Skin epidermis (tissue), 12 donors: ENCODE measurements at regions not wholly inside any gene's neighbourhood (a gene's known extent, or its start where the extent isn't known, plus 50 kb on each side); places are given as distances from the start of the nearest gene placed in this dataset.

Source experiments
- H3K27ac ChIP-seq, 21 experiments: fragments of 200-600 bp; sonication (generic) in 11 of 21; one replicate each; pipeline ENCODE4 v1.5.0; 2020; ENCODE audit warnings: mild to moderate bottlenecking in 3 of 21, inconsistent platforms in 2 of 21, moderate library complexity in 2 of 21
- H3K4me3 ChIP-seq, 7 experiments: fragments of 200-600 bp; sonication (generic) in 2 of 7; one replicate each; pipeline ENCODE4 v1.5.0; 2020; ENCODE audit warnings: inconsistent platforms in 2 of 7, mild to moderate bottlenecking in 2 of 7, moderate library complexity in 1 of 7

DNA sequence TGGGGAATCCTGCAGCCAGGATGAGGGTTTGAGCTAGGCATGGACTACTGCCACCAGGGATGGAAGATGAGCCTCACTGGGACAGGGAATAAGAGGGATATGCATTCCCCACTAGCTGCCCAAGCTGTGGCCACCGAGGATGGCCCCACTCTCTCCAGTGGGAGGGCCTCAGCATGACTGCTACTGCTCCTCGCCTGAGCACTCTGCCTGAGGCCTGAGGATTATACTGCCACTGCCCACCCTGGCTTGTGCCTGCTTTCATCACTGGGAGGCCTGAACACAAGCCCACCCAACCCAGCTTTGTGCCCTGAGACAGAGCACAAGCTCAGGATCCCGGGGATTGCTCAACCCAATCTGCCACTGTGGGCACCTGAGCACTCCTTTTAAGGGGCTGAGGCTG lies 425.6 kb downstream of the RASEF start:
- H3K4me3 ChIP-seq = no peak overlapping the region

DNA sequence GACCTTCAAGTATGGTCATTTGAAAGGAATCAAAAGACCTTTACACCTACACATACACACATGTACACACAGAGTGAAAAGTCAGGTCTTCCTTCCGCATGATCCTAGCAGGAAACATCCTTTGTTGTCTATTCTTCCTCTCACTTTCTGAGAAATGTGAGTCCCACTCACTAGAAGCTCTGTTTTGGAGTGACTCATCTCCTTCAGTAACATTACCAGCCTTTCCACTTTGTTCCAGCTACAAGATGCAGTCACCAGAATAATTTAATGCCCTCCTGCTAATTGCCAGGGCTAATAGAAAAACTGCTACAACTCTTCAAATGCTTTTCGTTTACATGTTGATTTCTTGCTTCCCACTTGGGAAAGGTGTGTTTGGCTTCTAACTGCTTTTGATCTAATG lies 417.3 kb downstream of the RASEF start:
- Histone ChIP-seq H3K27ac (no peak overlapping the region), H3K4me3 (no peak overlapping the region)

More for the DNA sequence above, 425.6 kb downstream of the RASEF start:
- no peak overlapping the region for H3K27ac ChIP-seq

DNA sequence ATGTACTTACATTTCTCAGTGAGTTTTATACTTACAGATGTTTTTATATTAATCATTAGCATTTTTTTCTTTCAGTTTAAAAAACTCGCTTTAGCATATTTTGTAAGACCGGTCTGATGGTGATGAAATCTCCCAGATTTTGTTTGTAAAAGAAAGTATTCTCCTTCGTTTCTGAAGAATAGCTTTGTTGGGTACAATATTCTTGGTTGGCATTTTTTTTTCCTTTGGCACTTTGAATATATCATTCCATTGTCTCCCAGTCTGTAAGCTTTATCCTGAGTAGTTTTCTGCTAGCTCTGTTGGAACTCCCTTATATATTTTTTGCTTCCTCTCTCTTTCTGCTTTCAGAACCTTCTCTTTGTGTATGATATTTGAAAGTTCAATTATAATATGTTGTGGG lies 412.6 kb downstream of the RASEF start:
- H3K27ac ChIP-seq = no peak overlapping the region
- H3K4me3 ChIP-seq = no peak overlapping the region

DNA sequence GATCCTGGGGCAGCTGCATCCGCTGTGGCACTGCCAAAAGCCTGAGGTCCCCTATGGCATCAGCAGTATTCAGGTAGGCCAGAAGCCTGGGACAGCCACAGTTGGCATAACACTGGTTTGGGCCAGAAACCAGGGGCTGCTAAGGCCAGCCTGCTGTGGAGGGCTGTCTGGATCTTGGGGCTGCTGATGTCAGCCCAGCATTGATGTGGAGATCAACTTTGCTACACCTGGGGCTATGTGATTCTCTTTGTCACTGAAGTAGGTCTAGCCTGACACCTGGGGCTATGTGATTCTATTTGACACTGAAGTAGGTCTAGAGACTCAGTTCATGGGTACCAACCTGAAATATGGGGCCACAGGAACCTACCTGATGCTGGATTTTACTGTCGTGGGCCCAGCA lies 411.5 kb downstream of the RASEF start:
- H3K4me3 ChIP-seq = no peak overlapping the region
- H3K27ac ChIP-seq = no peak overlapping the region

DNA sequence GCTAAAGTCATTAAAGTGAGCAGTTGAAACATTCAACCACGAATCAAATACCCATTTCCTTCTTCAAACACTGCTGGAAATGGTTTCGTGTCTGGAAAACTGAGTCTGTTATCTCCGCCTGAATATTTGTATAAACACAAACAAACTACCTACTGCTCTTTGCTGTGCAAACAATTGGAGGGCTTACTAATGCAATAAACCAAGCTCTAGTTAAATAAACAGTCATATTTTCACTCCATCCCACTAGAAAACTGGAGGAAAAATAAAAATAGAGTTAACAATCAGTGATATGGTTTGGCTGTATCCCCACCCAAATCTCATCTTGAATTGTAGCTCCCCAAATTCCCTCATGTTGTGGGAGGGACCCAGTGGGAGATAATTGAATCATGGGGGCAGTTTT lies 397.6 kb downstream of the RASEF start:
- Histone ChIP-seq H3K4me3 (no peak overlapping the region), H3K27ac (no peak overlapping the region)

DNA sequence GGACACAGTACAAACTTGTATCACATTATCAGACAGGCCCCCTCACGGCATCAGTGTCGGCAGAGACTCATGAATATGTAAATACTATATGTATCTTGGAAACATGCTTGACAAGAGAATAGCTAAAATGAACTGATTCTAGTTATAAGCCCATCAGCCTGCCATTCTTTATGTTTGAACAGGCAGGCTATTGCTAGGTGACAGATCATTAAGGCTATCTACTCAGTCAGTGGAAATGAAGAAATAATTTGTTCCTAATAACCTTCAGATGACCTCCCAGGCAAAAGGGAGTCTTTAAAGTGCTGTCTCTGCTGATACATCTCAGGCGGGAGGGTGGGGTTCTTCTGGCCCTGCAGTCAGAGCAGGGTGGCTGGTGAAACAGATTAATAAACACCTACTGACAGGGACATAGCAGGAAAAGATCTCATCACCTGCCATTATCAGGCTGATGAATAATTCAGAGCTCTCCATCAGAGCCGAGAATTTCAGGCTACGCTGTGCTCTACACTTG lies 394.2 kb downstream of the RASEF start:
- no peak overlapping the region for H3K27ac ChIP-seq

DNA sequence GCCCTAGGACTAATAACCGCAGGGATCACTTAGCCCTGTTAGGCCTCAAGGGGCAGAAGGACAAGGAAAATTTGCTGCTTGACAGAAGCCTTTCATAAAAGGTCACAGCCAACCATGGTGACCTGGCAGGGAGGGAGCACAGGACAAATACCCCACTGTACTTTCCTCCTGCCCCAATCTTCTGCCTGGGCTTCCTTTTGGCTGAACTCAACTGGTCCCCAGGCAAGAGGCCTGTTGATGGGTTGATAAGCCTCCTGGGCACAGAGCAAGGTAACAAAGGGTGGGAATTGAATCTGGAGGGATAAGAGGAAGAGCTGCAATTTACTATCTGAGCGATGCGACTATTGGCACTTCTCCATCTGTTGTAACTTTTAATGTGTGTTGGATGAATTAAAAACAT lies 392.9 kb downstream of the RASEF start:
- H3K27ac ChIP-seq = no peak overlapping the region
- H3K4me3 ChIP-seq = no peak overlapping the region

More for the DNA sequence above, 394.2 kb downstream of the RASEF start:
- H3K4me3 ChIP-seq = no peak overlapping the region

DNA sequence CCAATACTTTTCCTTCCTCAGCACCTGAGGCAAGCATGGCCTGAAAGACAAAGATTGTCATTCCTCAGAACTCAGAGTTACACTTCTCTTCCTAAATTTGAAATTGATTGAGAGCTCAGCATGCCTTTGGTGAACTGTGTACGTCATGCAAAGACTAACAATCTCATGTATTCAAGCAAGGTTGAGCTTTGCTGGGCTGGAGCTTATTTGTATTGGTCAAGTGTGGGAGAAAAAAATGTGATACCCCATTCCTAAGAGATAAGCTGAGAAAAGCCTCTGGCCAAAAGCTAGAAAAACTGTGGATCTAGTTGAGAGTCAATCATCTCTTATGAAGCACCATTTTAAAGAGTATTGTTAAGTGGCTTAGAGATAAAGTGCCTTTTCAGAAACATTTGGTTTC lies 392.2 kb downstream of the RASEF start:
- no peak overlapping the region for H3K27ac ChIP-seq
- no peak overlapping the region for H3K4me3 ChIP-seq

DNA sequence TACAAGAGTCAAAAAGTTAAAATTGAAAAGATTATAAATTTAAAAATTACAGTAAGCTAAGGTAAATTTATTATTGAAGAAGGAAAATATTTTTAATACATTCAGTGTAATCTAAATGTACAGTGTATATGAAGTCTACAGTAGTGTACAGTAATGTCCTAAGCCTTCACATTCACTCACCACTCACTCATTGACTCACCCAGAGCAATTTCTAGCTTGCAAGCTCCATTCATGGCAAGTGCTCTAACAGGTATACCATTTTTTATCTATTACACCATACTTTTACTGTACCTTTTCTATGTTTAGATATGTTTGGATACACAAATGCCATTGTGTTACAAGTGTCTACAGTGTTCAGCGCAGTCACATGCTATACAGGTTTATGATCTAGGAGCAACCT lies 389.7 kb downstream of the RASEF start:
- Histone ChIP-seq H3K4me3 (no peak overlapping the region), H3K27ac (no peak overlapping the region)

DNA sequence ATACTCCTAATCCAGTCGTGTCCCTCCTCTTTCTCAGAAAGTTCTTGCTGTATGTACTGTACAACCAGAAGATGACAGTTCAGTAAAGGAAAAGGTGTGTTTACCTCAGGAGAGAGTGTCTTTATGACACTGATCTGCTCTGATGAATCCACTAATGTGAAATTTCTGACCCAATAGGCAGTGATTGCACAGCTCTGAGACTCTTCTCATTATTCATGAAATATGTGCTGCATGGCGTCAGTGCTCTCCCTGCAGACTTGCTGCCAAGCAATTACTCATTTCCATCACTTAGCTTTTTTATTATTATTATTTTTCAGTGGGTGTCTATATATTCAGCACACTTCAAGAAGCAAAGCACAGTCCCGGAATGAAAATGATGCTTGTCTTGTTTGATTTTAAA lies 389.0 kb downstream of the RASEF start:
- Histone ChIP-seq H3K4me3 (no peak overlapping the region), H3K27ac (no peak overlapping the region)

DNA sequence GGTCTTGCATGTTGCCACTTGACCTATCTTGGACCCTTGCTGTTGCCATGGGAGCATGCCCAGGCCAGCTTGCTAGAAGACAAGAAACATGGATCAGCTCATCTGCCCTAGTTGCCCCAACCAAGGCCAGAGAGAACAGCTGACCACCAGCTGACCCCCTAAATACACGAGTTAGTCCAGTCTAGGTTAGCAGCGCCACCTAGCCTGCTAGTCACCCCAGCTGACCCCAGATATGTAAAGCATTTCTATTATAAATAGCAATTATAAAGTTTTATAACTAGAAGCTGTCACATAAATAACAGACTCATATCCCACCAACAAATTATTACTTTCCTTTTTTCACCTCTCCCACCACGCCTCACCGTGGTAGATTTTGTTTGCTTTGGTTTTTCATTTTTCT lies 387.8 kb downstream of the RASEF start:
- Histone ChIP-seq H3K27ac (no peak overlapping the region), H3K4me3 (no peak overlapping the region)

DNA sequence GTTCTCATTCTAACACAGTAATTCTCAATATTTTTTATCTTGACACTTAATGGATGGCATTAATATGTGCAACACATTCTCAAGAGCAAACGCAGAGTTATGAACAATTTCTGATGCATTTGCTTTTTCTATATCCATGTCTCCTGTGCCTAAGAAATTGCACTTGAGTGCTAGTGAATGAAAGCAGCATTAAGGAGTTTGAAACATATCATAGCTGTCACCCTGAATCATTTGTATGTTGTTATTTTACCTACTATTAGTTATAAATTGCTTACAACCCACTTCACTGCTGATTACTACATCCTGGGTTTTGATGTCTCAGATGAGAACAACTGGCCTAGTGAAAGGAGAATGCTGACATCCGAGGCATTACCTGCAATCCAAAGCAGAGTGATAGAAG lies 387.3 kb downstream of the RASEF start:
- Histone ChIP-seq H3K4me3 (no peak overlapping the region), H3K27ac (no peak overlapping the region)

DNA sequence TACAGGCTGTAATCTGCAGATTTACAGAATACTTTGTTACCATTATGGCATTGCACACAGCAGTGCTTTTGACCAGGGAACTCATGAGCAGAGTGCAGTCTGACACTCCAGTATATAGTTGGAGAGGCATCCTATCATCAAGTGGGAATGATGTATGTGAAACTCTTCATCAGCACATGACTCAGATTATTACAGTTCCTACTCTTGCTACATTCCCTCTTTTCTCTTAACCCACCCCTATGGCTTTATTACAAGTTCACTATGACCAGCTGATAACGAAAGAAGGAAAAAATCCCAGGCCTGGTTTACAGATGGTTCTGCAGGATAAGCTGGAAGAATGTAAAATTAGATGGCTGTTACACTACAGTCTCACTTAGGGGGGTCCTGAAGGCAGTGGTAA lies 385.9 kb downstream of the RASEF start:
- Histone ChIP-seq H3K4me3 (no peak overlapping the region), H3K27ac (no peak overlapping the region)

DNA sequence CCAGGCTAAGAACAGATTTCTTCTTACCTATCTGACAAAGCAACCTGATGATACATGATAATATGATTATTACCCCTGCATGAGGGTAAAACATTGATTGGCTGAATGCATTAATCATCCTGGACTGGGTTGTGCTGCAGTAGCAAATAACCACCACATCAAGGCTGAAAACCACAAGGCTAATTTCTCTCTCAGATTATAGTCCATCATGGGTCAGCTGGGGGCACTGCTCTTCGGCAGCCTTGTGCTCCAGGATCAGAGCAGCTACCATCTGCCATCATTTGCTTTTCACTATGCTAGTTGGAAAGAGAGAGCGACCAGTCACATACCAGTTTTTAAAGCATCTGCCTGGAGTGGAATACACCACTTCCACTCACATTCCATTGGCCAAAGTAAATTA lies 383.5 kb downstream of the RASEF start:
- no peak overlapping the region for H3K27ac ChIP-seq
- H3K4me3 ChIP-seq = no peak overlapping the region

DNA sequence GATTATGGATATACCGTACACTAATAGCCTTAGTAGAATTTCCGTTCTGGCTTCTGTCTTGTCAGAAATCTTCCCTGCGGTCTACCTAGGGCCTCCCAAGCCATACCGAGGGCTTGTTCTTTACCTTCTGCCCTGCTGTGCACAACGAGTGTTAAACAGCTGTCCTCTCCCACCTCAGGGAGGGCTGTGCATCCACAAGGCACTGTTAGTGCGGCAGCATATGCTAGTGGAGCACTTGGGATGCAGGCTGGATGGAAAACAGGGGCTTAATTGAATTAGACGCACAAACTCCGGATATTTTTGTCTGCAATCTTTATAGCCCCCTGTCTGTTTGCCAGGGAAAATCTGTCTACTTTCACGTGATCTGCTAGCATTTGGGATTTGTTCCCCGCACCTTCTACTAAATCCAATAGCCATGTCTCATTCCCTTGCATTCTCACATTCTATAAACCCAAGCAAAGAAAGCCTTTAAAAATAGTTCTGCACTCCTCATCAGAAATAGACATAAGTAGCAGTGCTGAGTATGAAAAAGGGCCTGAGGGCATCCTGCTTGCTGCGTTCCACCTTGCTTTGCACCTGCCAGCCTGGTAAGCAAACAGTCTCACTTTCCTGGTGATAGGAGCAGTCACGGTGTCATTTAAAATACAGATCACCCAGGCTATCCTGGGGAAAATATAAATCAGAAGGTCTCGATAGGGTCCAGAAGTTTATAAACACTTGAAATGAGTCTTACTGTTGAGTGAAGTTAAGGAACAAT lies 382.6 kb downstream of the RASEF start:
- no peak overlapping the region for H3K27ac ChIP-seq
- H3K4me3 ChIP-seq = no peak overlapping the region

DNA sequence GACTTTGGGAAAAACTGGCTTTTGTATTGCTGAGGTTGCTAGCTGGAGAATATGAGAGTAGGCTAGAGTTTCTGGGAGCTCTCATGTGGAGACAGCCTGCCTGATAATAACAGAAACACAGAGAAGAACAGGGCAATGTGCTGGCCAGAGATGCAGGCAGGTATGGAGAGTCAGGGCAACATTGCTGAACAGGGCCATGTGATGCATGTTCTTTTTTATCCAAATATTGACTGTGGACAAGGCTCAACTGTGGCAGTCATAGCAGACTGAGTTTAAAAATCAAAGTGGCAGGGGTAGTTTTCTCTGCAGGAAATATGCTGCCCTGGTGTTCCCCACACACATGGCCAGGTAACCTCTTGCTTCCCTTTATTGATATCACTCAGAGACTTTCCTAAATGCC lies 381.1 kb downstream of the RASEF start:
- H3K4me3 ChIP-seq = no peak overlapping the region
- H3K27ac ChIP-seq = no peak overlapping the region

DNA sequence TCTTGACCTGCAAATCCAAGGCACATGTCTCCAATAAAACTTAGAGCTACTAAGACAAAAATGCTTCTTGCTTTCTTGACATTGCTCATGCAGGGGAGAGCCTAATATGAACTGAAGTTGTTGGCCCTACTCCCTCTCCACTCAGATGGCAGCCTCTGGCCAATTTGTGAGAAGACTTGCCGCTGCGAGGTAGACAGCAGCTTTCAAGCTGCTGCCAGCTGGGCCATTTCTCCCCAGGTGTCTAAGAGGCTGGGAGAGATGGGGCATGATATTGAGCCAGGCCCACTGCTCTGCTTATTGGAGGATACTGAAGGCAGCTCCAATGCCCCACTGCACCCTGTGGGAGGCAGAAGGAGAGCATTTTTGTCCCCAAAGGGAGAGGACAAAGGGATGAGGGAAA lies 380.5 kb downstream of the RASEF start:
- no peak overlapping the region for H3K27ac ChIP-seq
- no peak overlapping the region for H3K4me3 ChIP-seq

DNA sequence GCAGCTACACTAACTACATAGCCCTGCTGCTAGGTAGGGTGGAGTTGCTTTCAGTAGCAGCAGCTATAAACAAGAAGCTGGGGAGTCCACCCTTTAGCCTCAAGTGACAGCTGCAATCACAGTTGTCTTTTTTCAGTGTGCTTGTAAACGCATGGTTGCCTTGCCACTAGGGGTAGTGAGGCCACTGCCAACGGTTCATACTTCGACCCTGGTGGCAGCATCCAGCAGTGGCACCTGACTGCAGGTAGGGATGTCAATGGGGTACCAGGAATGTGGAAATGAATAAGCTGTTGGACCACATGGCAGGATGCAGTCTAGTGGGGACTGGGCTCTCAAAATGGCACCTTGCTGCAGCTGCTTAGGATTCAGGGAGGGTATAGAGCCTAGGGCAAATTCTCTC lies 367.2 kb downstream of the RASEF start:
- H3K4me3 ChIP-seq = no peak overlapping the region

DNA sequence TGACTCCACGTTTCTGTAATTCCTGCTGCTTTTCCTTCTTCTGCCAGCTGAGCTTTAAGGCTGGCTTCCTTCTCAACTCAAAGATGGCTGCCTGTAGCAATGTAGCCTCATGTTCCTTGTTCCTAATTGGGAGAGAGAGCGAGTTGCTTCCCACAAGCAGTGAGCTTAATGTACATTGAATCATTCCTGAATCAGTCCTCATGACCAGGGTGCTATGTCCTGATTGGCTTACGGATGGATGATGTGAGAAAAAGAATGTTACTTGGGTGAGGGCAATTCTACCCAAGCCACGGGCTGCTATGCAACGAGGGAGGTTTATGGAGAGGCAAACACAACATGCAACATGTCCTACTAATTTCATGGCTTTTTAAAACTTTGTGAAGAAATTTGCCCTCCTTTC lies 356.2 kb downstream of the RASEF start:
- Histone ChIP-seq H3K4me3 (no peak overlapping the region), H3K27ac (no peak overlapping the region)

More for the DNA sequence above, 367.2 kb downstream of the RASEF start:
- H3K27ac ChIP-seq = no peak overlapping the region

DNA sequence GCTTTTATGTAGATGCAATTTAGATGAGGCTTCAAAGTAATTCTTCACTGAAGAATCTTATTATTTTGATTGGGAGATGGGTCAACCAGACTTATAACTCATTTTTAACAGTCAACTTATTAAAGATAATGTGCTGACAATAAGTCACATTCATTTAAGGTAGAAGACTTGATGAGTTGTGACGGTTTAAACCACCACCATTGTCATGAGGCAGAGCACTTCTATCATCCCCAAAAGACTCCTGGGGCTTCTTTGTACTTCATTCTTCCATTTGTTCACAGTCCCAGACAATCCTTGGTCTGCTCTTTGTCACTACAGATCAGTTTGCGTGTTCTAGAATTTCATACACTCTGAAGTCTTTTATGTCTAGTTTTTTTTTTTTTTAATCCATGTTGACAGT lies 346.1 kb downstream of the RASEF start:
- Histone ChIP-seq H3K27ac (no peak overlapping the region), H3K4me3 (no peak overlapping the region)

DNA sequence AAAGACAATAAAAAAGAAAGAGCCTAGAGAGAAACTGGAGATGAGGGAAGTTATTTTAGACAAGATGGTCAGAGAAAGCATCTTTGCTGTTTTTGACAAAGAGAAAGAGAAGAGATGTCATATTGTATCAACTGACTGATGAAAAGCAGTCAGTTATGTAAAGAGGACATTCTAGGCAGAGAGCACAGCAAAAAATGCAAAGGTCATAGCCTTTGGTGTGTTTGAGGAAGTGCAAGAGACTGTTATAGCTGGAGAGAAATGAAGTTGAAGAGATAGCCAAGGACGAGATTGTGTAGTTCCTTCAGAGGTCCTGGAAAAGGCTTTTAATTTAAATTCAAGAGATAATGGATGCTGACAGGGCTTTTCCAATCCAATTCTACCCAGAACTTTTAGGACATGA lies 342.4 kb downstream of the RASEF start:
- no peak overlapping the region for H3K27ac ChIP-seq
- H3K4me3 ChIP-seq = no peak overlapping the region

DNA sequence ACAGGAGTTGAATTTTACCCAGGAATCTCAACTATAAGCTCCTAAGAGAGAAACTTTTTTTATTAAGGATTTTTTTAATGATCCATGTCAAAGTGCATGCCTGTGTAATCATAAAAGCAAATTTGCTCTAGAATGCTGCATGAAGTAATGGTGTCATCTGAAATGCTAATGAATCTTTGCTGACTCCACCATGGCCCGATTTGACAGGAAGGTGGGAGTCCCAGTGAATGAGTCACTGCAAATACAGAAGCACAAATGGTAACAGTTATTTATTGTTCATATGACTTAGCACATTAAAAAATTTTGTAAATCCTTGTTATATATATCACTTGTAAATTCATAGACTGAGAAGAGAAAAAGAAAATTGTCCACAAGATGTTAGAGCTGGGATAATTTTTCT lies 341.3 kb downstream of the RASEF start:
- H3K27ac ChIP-seq = no peak overlapping the region
- no peak overlapping the region for H3K4me3 ChIP-seq
